ENCODE measurements at regions not wholly inside any gene's neighbourhood (a gene's known extent, or its start where the extent isn't known, plus 50 kb on each side); places are given as distances from the start of the nearest gene placed in this dataset.
"Not testable (repeated sequence)": the region's sequence is repeated elsewhere in the genome, so short reads cannot be mapped to it uniquely, and the experiment has no call there.

- DNase-seq, result peak; percentile 62
Measured at GRCh38 chr4:13678186-13678924, 50.8 kb upstream of the BOD1L1 start.

GRCh38 chr4:13681570-13681969 is 54.0 kb upstream of the BOD1L1 start:
- DNase-seq, result peak; percentile 4

GRCh38 chr4:13694256-13694655 is 66.7 kb upstream of the BOD1L1 start:
- DNase-seq, result no peak

- DNase-seq, result no peak
Measured at GRCh38 chr4:13698296-13698695, 70.8 kb upstream of the BOD1L1 start.

GRCh38 chr4:13700021-13700857 is 72.7 kb upstream of the BOD1L1 start:
- no peak for DNase-seq

GRCh38 chr4:13700858-13701140 is 73.3 kb upstream of the BOD1L1 start:
- not testable (repeated sequence) for DNase-seq

- peak; percentile 62 for DNase-seq
Measured at GRCh38 chr4:13701937-13702446, 74.5 kb upstream of the BOD1L1 start.

- DNase-seq, result no peak
Measured at GRCh38 chr4:13703096-13703495, 75.6 kb upstream of the BOD1L1 start.

- peak; percentile 66 for DNase-seq
Measured at GRCh38 chr4:13704035-13704434, 76.5 kb upstream of the BOD1L1 start.

- DNase-seq, result no peak
Measured at GRCh38 chr4:13704761-13705160, 77.2 kb upstream of the BOD1L1 start.

- DNase-seq, result no peak
Measured at GRCh38 chr4:13705521-13706041, 78.1 kb upstream of the BOD1L1 start.

- no peak for DNase-seq
Measured at GRCh38 chr4:13706120-13706519, 78.6 kb upstream of the BOD1L1 start.

- DNase-seq, result no peak
Measured at GRCh38 chr4:13706716-13707115, 79.2 kb upstream of the BOD1L1 start.

GRCh38 chr4:13710246-13710885 is 82.8 kb upstream of the BOD1L1 start:
- peak; percentile 55 for DNase-seq

GRCh38 chr4:13711233-13711785 is 83.8 kb upstream of the BOD1L1 start:
- DNase-seq, result no peak

- DNase-seq, result no peak
Measured at GRCh38 chr4:13721894-13722293, 94.4 kb upstream of the BOD1L1 start.

GRCh38 chr4:13722649-13723048 is 95.1 kb upstream of the BOD1L1 start:
- DNase-seq, result no peak

- no peak for DNase-seq
Measured at GRCh38 chr4:13728761-13729160, 101.2 kb upstream of the BOD1L1 start.

GRCh38 chr4:13731019-13731418 is 103.5 kb upstream of the BOD1L1 start:
- DNase-seq, result no peak

GRCh38 chr4:13733817-13734216 is 106.3 kb upstream of the BOD1L1 start:
- DNase-seq, result peak; percentile 4

GRCh38 chr4:13750594-13750993 is 123.1 kb upstream of the BOD1L1 start:
- no peak for DNase-seq

- DNase-seq, result not testable (repeated sequence)
Measured at GRCh38 chr4:13761581-13761980, 134.1 kb upstream of the BOD1L1 start.

GRCh38 chr4:13762130-13762529 is 134.6 kb upstream of the BOD1L1 start:
- no peak for DNase-seq

All from hematopoietic multipotent progenitor cell treated with erythropoietin and hydrocortisone succinate and interleukin-3 and kit ligand, for 4 days (in vitro differentiated cells).